Testis (tissue), 2 donors: ENCODE measurements at regions not wholly inside any gene's neighbourhood (a gene's known extent, or its start where the extent isn't known, plus 50 kb on each side); places are given as distances from the start of the nearest gene placed in this dataset.

ENCODE experiments used
- POLR2A ChIP-seq: fragments of 450-650 bp; IDR thresholded peaks from one replicate; pipeline ENCODE4 v1.6.1; 2017; ENCODE audit warnings: antibody characterized with exemption, mild to moderate bottlenecking, moderate library complexity
- TF ChIP-seq, protein P1 (sequence below), 3 experiments: fragments of 450-650 bp in 2 of 3; fragments of 200-600 bp in 1 of 3; sonication (generic) in 1 of 3; IDR thresholded peaks; one replicate each; pipeline ENCODE4 v1.5.1; 2016 to 2019; ENCODE audit warnings: antibody characterized with exemption in 3 of 3, mild to moderate bottlenecking in 2 of 3, moderate library complexity in 1 of 3

DNA sequence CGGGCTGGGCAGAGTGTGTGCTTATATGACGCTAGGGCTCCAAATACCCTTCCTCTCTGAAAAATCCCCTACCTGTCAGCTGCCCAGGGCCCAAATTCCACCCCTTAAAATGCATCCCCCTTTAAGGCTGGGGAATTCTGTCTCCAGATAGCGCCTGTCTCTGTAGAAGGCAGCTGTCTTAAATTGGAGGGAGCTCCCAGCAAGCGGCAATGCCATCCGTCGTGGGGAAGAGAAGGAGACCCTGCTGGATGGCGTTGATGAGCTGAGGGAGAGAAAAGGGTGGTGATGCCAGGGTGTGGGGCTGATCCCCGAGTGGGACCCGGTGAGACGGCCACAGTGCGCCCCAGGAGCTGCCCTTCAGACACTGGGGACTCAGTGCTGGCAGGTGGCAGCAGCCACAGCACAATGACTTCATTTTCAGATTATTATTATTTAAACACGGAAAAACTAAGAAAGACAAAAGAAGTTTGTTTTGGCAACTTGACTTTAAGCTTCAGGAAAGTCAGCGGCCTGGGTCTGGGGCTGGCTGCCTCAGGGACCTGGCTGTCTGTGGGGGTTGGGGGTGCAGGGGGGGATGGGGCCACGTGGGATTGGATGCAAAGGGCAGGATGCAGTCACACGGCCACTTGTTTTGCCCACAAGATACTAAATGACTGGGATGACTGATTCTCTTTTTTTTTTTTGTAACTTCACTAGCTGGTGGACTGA is 152.8 kb downstream of the TFCP2L1 start:
- TF ChIP-seq, protein P1, sequence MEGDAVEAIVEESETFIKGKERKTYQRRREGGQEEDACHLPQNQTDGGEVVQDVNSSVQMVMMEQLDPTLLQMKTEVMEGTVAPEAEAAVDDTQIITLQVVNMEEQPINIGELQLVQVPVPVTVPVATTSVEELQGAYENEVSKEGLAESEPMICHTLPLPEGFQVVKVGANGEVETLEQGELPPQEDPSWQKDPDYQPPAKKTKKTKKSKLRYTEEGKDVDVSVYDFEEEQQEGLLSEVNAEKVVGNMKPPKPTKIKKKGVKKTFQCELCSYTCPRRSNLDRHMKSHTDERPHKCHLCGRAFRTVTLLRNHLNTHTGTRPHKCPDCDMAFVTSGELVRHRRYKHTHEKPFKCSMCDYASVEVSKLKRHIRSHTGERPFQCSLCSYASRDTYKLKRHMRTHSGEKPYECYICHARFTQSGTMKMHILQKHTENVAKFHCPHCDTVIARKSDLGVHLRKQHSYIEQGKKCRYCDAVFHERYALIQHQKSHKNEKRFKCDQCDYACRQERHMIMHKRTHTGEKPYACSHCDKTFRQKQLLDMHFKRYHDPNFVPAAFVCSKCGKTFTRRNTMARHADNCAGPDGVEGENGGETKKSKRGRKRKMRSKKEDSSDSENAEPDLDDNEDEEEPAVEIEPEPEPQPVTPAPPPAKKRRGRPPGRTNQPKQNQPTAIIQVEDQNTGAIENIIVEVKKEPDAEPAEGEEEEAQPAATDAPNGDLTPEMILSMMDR (IDR thresholded peaks at IDR 0.05): no peak
- no peak for TF ChIP-seq POLR2A
